Suppressor macrophage (primary cell): ENCODE measurements at regions not wholly inside any gene's neighbourhood (a gene's known extent, or its start where the extent isn't known, plus 50 kb on each side); places are given as distances from the start of the nearest gene placed in this dataset.

Source experiments
- DNase-seq, 4 experiments: peaks; one replicate each; pipeline ENCODE4 v3.0.0-alpha.2; 2020 to 2022

GRCh38 chr21:16676391-16676790 is 836.5 kb upstream of the CXADR start:
- DNase-seq: no peak

- no peak for DNase-seq
Observed at GRCh38 chr21:16678429-16679160, 834.2 kb upstream of the CXADR start.

- no peak for DNase-seq
Observed at GRCh38 chr21:16695074-16695473, 817.8 kb upstream of the CXADR start.

- no peak for DNase-seq
Observed at GRCh38 chr21:16707274-16707673, 805.6 kb upstream of the CXADR start.

DNA sequence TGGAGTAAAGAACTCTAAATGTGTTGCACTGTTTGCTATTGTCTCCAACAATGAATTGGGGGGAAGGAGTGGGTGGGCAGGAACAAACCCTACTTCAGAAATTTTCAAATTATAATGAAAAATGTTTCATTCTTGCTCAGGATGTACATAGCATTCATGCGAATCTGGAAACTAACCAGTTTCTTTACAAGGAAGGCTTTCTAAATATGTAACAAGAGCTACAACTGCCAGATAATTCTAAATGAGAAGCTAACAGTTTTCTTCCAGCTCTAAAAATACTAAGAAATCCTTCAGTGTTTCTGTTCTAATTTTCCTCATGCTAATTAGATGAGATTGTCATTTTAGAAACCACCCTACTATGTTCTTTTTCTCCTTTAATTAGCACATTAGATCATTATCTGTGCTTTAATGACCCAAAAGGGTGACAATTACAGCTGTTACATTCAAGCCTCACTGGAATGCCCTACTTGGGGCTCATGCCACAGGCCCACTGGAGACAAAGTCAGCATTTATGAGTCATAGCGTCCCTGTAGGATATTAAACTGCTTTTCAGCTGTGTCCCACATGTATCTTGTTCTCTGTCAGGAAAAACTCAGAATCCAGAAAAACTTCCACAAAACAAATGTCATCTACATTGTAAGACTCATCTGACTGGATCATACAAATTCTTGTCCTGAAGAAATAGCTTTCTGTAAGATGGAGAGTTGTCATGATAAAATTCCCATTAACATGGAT is 804.6 kb upstream of the CXADR start:
- DNase-seq: no peak

- no peak for DNase-seq
Observed at GRCh38 chr21:16709866-16710550, 802.8 kb upstream of the CXADR start.

GRCh38 chr21:16711757-16712156 is 801.1 kb upstream of the CXADR start:
- DNase-seq: no peak

DNA sequence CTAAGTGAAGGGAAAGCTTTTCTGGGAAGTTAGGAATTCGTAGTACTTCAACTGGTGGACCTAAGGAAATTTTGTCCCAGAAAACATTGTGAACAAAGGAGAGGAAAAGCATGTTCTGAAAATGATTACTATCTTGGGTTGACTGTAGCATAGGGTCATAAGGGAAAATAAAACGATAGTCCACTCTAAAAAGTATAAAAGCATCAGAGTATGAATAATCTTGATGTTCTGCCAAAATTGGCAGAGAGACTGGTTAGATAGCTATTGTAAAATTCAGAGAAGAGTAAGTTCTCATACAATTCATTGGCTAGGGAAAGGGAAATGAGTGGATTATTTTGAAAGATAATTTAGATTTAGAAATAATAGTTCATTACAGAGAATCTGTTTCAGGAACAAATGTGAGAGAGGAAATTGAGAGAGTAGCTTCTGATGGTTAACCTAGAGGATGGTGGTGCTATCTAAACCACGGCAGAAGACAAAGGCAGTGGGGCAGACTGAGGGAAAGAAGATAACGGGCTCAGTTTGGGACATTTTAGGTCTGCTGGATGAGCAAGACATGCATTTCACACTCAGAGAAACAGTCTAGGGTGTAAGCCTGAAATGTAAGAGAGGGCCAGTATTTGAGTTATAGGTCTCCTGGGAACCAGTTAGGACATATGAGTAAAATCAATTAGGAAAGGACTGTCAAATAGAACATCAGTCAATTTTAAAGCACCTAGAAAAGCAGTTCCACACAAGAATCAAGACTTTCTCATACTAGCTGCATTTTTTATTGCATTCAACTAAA is 799.3 kb upstream of the CXADR start:
- no peak for DNase-seq

DNA sequence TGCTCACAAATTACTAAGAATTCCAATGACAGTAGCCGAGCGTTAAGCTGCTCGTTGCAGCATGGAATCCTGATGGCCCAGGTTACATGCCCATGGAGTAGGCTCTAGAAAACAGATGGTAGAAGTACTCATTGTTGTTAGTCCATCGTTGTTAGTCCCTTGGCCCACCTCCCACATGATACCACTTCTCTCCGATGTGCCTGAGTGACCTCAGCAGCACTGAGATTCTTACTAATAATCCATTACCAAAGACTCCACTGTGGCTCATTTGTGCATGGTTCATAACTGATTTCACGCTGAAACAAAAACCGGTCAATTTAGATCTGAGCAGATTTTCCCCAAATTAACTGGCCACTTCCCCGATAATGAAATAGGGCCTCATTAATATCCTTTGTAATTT is 772.3 kb upstream of the CXADR start:
- DNase-seq: no peak

GRCh38 chr21:16741141-16741665 is 771.6 kb upstream of the CXADR start:
- no peak for DNase-seq

GRCh38 chr21:16742131-16742641 is 770.7 kb upstream of the CXADR start:
- no peak for DNase-seq

DNA sequence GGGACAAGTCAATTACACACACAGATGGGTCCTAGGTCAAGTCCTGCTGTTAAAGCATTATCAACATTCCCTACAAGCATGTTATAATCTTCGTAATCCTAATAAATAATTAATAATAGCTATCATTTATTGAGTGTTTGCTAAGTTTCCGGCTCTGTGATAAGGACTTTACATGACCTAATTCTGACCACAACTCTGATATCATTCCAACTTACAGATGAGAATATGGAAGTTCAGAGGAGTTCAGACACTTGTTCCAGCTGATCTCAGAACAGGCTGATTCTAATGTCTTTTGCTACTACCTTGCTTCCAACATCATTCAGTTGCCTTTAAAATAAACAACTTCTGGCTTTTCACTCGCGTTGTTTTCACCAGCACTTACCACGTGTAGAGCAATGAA is 770.1 kb upstream of the CXADR start:
- no peak for DNase-seq

- no peak for DNase-seq
Observed at GRCh38 chr21:16743317-16743716, 769.5 kb upstream of the CXADR start.

DNA sequence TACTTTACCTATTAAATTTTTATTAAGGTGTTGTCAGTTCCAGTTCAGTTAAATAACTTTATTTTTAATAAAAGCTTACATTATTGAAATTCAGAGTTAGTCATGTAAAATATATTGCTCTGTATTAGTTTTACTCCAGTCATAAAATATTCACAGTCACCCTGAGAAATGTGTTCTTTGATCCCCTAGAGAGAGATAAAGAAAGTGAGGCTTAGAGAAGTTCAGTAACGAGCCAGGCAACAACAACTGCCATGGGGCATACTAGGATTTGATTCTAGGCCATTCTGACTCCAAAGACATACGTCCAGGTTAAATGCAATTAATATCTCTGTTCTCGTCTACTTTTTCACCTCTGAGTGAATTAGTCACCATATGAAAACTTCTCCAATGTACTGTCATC is 761.9 kb upstream of the CXADR start:
- DNase-seq: no peak

DNA sequence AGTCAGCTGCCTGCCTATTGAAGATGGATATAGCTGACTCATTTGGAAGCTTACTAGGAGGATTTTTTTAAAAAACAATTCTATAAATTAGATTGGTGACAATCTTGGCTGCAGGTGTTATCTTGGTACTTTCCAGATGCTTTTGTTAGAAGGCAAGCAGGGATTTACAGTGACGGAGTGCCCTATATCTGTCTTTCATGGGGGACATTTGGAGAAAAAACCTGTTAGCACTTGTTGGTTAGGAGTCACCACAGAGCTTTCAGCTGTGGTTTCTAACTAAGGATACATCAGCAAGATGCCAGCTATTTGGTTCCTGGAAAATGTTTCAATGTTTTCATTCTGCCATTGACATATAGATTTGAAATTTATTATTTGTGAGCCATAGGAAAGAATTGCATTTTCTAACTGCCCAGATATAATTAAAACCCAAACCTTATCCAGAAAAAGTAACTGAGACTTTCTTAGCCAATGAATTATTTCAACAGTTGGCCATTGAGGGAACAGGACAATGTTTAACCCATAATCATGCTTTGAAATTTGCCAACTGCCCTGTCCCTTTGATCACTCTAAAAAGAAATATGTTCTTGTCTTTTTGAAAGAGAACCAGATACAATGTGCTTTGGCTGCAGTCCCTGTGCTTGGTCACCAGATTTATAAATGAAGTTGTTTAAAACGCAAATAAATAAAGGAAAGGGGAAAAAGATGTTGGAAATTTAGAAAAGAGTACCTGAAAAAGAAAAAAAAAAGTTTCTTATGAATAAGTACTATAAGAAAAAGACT is 761.0 kb upstream of the CXADR start:
- DNase-seq: no peak

DNA sequence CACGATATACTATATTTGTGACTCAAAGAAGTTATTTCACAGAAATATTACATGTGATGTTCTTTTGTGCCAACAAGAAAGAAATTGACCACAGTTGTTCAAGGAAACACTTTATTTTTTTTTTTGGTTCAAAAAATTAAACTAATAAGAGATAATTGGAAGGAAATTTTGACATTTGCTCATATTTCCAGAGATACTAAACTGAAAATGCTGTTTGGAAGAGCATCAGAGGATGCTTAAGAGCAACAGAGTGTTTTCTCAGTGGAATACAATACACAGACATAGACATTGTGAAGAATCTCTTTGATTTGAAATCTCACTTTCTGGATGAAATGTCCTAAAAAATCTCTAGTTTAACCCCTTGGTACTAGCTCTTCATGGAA is 760.4 kb upstream of the CXADR start:
- no peak for DNase-seq

DNA sequence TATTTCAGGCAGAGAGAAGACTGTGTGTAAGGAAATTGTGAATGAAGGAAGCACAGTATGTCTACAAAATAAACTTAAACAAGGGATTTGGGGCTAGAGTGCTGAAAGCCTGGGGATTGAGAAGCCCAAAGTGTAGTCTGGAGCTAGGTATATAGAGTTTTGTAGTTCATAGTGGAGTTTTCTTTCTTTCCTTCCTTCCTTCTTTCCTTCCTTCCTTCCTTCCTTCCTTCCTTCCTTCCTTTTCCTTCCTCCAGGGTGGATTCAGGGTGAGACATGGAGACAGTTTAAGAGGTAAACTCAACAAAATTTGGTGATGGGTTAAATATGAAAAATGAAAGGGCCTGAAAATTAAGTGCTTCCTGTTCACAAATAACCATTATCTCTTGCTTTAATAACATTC is 757.8 kb upstream of the CXADR start:
- no peak for DNase-seq

DNA sequence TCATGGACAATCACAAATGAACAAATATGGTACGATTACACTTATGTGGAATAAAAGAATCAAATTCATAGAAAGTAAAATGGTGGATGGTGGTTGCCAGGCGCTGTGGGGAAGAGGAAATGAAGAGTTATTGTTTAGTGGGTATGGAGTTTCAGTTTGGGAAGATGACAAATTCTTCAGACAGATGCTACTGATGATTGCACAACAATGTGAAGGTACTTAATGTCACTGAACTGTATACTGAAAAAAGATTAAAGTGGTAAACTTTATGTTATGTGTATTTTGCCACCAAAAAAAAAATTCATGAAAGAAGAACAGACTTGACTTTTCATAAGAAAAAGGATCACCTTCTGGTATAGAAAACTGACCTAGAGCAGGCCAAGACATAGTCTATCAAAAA is 745.6 kb upstream of the CXADR start:
- no peak for DNase-seq

DNA sequence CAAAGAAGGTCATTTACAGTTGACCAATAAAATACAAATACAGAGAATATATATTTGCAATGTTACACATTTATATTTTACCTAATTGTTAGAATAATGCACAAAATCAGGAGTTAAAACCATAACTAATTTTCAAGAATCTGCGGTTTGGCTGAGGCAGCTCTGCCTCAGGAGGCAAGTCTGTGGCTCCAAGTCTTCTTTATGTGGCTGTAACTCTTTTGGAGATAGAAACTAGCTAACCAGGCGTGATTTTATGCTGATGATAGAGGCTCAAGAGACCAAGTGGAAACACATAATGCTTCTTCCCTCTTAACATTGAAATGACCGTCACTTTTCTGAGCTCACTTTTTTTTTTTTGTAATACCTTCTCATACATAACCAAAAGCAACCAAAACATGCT is 744.7 kb upstream of the CXADR start:
- DNase-seq: no peak

GRCh38 chr21:16770266-16770665 is 742.6 kb upstream of the CXADR start:
- DNase-seq: no peak

DNA sequence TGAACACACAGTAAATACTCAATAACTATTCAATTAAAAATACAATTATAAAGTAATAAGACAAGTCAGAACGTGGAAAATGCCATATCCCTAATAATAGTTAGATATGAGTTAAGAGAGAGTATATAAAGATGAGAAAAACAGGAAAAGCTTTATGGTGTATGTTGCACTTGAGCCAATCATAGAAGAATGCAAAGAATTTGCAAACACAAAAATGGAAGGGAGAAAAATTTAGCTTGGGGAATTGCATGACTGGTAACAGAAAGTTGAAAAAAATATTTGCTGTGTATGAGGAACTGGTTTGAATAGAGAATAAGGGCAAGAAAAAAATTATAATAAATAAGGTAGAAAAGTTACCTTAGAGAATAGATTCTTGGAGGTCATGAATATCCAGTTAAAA is 739.6 kb upstream of the CXADR start:
- no peak for DNase-seq

GRCh38 chr21:16775076-16775475 is 737.8 kb upstream of the CXADR start:
- no peak for DNase-seq
